HG03469 (cell line): ENCODE measurements at regions not wholly inside any gene's neighbourhood (a gene's known extent, or its start where the extent isn't known, plus 50 kb on each side); places are given as distances from the start of the nearest gene placed in this dataset.

Source experiments
- ATAC-seq: cut with Tn5 transposase; IDR thresholded peaks from one replicate; pipeline ENCODE4 v1.9.1; 2021; ENCODE audit warnings: mild to moderate bottlenecking, moderate library complexity, moderate number of reproducible peaks; ENCODE audit not compliant: unreplicated experiment

DNA sequence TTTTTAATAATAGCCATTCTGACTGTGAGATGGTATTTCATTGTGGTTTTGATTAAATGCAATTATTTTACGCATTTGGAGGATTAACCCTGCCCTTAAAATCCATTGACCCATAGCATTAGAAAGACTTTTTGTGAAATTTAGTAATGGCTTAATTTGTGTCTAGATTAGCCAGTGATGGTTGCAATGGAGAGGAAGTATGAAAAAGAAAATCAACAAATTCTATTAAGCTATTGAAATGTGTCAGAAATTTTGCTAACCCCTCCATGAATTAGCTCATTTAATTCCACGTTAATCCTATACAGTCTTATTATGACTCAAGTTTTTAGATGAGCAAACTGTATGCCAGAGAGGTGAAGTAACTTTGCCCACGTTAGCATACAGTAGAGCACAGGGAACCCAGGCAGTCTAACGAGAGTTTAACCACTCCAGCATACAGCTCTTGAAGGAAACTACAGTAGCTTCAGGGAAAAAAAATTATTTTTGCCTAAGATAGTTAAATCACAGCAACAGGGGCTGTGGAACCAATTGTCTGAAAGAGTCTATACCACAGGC, 158.2 kb upstream of the PPP2R2B start:
- ATAC-seq = peak; percentile 28

DNA sequence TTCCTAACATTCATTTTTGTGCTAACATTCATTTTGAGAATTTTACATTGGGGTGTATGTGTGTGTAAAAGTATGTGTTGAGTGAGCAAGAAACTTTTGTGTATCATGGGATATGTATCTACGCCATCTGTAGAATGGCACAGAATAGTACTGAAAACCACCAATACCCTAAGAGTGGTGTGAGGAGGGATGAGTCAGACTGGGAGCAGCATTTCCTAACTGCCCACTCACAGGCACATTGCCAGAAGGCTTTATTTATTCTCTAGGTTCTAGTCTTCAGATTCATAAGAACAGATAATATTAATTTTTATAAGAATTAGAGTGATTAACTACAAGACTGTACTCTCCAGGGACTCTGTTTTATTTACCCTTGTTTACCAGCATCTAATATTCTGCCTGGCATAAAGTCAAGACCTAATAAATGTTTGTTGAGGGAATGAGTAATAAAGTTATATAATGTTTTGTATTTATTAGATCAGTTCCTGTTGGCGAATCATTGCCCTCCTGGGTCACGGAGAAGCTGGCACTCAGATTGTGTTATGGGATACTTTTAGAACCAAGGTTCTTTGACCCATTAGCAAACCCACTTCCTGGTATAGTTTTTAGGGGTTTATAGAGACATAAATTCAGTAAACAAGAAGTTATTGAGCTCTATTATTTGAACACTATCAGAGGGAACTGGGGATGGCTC, 159.1 kb upstream of the PPP2R2B start:
- ATAC-seq = peak; percentile 81

GRCh38 chr5:147040856-147041255, 162.3 kb upstream of the PPP2R2B start:
- no peak for ATAC-seq

GRCh38 chr5:147044572-147045273, 166.2 kb upstream of the PPP2R2B start:
- ATAC-seq = no peak

DNA sequence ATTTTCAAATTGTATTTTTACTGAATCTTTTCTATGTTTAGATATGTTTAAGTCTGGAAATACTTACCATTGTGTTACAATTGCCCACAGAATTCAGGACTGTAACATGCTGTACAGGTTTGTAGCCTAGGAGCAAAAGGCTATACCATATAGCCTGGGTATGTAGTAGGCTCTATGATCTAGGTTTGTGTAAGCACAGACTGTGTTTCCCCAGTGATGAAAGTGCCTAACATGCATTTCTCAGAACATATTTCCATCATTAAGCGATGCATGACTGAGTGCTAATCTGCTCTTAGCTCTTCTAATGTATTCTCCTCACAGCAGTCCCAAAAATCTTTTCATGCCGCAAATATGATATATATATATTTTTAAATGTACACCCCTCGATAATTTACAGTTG, 166.7 kb upstream of the PPP2R2B start:
- ATAC-seq = no peak

- ATAC-seq = no peak
Measured at GRCh38 chr5:147046281-147046680, 167.7 kb upstream of the PPP2R2B start.

GRCh38 chr5:147046894-147047293, 168.3 kb upstream of the PPP2R2B start:
- ATAC-seq = no peak

- no peak for ATAC-seq
Measured at GRCh38 chr5:147049764-147050163, 171.2 kb upstream of the PPP2R2B start.

- no peak for ATAC-seq
Measured at GRCh38 chr5:147050172-147050571, 171.6 kb upstream of the PPP2R2B start.

DNA sequence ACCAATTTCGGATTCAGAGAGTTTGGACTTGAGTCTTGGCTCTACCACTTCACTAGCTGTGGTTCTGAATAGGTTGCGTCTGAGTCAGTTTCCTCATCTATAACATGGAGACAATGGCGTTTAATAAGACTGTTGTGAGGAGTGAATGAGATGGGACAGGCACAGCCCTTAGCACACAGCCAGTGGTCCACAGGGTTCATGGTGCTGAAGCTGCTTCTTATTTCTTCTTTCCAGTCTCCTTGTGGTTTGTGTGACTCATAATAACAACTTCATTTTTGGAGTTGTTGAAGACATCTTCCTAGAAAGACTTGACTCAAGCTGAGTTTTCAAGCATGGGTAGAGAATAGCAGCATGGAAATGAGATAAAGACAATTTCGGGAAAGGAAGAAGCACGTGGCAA, 172.6 kb upstream of the PPP2R2B start:
- no peak for ATAC-seq

DNA sequence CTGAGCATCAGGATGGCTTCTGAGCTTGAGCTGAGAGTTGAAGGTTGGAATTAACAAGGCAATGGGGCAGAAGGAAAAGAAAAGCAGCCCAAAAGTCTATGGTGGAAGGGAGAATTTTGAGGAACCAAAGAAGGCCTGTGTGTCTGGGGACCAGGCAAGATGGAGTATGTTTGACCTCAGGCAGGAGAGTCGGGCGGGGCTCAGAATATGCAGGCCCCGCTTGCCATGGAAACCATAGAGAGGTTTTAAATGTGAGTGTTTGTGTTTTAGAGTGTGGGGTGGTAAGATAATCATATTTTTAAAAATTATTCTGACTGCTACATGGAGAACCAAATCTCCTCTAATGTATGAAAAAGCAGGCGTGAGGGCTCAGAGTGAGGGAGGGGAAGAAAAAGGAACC, 174.0 kb upstream of the PPP2R2B start:
- no peak for ATAC-seq

DNA sequence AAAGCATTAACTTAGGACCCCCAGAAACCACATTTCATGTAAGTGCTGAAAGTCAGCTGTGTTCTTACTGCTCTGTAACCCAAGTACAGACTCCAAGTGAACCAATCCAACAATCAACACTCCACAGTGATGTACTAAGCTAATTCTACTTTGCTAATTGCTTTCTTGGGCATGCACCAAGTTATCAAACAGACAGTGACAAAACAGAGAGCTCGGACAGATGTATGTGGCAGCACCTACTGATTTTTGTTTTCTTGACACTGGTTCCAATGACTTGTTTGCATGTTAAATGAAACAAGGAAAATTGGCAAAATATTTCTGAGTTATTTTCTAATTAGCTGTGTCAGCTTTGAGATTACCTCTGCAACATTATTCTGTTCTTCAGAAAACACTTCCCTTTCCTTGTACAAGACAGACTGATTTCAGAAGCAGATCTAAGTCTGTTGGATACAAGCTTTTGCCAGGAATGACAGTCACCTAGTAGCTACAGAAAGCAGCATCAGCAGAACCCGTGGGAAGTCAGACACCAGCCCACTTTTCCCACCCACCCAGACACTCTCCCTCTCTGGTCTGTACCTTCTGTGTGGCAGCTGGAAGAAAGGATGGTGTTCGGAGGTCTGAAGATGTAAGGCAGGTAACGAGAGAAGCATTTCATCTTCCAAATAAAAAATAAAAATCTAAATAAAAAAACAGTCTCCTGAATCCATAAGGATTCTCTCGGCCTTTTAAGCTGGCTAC, 176.7 kb upstream of the PPP2R2B start:
- no peak for ATAC-seq

DNA sequence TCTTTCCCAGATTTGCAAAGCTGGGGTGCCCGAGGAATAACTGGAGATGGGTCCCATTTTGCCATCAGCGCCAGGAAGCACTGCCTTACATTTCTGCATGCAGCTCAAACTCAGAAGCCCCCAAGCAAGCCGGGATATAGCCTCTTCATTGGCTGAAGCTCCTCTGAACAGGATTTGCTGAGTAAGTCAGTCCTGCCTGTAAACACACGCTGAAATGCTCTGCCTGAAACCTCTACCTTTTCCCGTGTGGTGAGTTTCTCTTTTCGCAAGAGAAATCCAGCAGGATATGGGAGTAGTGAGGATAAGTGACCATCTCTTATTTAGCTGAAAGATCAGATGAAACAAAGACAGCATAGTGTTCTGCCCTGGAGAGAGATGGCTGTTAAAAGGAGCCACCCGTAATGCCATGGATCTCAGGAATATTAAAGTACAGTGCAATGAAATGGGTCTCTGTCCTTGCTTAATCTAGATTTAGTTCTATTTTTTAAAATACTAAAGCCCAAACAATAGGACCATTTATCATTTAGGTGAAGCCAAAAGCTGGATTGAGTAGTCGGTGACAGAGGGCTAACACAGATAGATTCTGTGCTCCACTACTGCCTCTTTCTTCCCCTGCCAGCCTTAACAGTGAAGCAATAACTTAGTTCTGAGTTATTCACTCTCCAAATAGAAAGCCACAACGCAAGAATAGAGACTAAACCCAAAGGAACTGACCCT, 177.5 kb upstream of the PPP2R2B start:
- ATAC-seq = no peak

- no peak for ATAC-seq
Measured at GRCh38 chr5:147057051-147057450, 177.8 kb upstream of the STK32A start.

GRCh38 chr5:147061431-147061830, 173.4 kb upstream of the STK32A start:
- no peak for ATAC-seq

GRCh38 chr5:147062427-147062826, 172.4 kb upstream of the STK32A start:
- no peak for ATAC-seq

GRCh38 chr5:147063943-147064342, 170.9 kb upstream of the STK32A start:
- ATAC-seq = no peak

DNA sequence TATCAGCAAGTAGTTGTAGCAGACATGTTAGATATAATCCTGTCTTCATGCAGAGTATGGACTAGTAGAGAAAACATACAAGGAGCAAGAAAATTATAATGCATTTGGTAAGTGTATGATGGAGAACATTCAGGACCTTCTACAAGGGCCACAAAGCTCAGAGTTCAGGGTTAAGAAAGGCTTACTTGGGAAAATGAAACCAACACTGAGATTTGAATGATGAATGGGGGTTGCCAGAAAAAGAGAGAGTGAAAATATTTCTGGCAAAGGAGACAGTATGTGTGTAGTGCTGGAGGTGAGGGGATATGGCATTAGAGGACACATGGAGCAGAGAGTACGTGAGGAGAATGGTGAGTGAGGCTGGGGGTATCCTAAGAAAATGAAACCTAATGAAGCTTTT, 169.8 kb upstream of the STK32A start:
- ATAC-seq = no peak

DNA sequence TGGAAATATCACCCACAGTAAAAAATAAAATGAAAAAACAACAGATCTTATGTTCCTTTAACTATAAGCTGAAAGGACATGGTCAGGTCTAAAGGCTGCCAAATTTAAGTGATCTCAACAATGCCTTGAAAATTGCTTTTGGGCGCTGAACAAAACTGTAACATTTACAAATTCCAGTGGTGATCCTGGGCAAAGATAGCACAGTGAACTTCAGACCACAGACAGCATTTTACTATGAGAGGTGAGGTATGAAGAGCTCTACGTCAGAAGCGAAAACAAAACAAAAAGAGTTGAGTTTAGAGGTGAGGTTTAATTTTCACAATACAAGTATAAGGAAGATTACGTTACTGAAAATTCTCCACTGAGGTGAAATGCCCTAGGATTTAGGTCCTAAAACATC, 165.8 kb upstream of the STK32A start:
- no peak for ATAC-seq

DNA sequence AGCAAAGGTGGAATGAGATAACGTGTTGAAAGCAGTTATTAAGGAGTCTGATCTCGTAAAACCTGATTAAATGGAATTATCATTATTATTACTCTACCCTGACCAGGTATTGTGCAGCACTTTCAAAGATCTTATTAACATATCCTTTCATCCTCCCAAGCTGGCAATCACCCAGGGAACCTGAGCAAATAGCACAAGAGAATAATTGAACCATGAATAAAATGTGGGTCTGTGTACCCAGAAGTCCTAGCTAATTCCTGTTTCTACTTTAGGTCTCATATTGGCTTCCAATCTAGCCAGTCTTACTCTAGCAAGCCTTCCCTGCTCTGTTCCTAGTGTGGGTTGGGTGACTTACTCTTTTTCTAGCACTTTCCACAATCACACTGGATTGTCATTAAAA, 162.2 kb upstream of the STK32A start:
- ATAC-seq = no peak

DNA sequence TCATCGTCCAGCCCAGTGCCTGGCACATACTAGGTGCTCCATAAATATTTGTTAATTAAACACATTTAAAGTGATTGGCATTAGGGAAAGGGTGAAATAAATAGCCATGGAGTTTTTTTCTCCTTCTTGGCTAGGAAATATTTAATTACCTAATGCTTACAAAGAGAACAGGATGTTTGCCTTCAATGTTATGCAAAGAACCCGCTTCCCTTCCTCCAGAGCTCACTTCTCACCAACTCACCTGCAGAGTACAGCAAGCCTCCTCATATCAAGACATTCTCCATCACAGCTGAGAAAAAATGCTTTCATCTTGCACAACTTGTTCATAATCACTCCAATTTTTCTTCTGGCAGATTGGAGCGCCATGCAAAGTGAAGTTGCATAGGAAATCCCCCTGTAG, 161.7 kb upstream of the STK32A start:
- no peak for ATAC-seq
